ENCODE measurements at regions not wholly inside any gene's neighbourhood (a gene's known extent, or its start where the extent isn't known, plus 50 kb on each side); places are given as distances from the start of the nearest gene placed in this dataset.

GRCh38 chr4:134905061-134905460, 703.5 kb upstream of the PABPC4L start:
- TF ChIP-seq POLR2A (IDR thresholded peaks at IDR 0.05; ENCODE audit: low read length) (no peak), GATA1 (IDR thresholded peaks at IDR 0.05; ENCODE audit: low read depth, low read length) (no peak)
